Glutamatergic neuron (in vitro differentiated cells): ENCODE measurements at regions not wholly inside any gene's neighbourhood (a gene's known extent, or its start where the extent isn't known, plus 50 kb on each side); places are given as distances from the start of the nearest gene placed in this dataset.

Experiments used
- DNase-seq: peaks from one replicate; pipeline ENCODE4 v3.0.0; 2022
- H3K27ac Mint-ChIP-seq: one replicate; pipeline ENCODE4 v1.8.0; 2020; ENCODE audit warnings: mild to moderate bottlenecking, mixed read lengths, inconsistent platforms; ENCODE audit not compliant: unreplicated experiment
- H3K27me3 Mint-ChIP-seq: one replicate; pipeline ENCODE4 v1.8.0; 2020; ENCODE audit warnings: mild to moderate bottlenecking, moderate library complexity, mixed read lengths, inconsistent platforms; ENCODE audit not compliant: unreplicated experiment
- H3K36me3 Mint-ChIP-seq: one replicate; pipeline ENCODE4 v1.8.0; 2020; ENCODE audit warnings: mild to moderate bottlenecking, mixed read lengths, inconsistent platforms; ENCODE audit not compliant: unreplicated experiment
- H3K4me1 Mint-ChIP-seq: one replicate; pipeline ENCODE4 v1.8.0; 2020; ENCODE audit warnings: mild to moderate bottlenecking, low read depth, mixed read lengths, inconsistent platforms; ENCODE audit not compliant: unreplicated experiment
- H3K4me3 Mint-ChIP-seq: one replicate; pipeline ENCODE4 v1.8.0; 2020; ENCODE audit warnings: mild to moderate bottlenecking, mixed read lengths, inconsistent platforms; ENCODE audit not compliant: unreplicated experiment
- H3K9me3 Mint-ChIP-seq: one replicate; pipeline ENCODE4 v1.8.0; 2020; ENCODE audit warnings: mild to moderate bottlenecking, moderate library complexity, mixed read lengths, inconsistent platforms; ENCODE audit not compliant: unreplicated experiment
- CTCF ChIP-seq: fragments of 200-600 bp; sonication (generic); IDR thresholded peaks from one replicate; pipeline ENCODE4 v1.5.0; 2021; ENCODE audit not compliant: partially characterized antibody, unreplicated experiment

- H3K27ac Mint-ChIP-seq, result no peak overlapping the region
- TF ChIP-seq CTCF, result no peak
- no peaks in the 10 kb centered on the region for H3K27me3 Mint-ChIP-seq
- peaks cover 2% of the 10 kb centered on the region for H3K9me3 Mint-ChIP-seq
- no peak overlapping the region for H3K4me3 Mint-ChIP-seq
- DNase-seq, result no peak
- no peaks in the 10 kb centered on the region for H3K4me1 Mint-ChIP-seq
- no peaks in the 10 kb centered on the region for H3K36me3 Mint-ChIP-seq
Measured at GRCh38 chr11:80827781-80828180, 1387.0 kb upstream of the TENM4 start.

GRCh38 chr11:80826808-80827207 is 1386.0 kb upstream of the TENM4 start:
- no peak for TF ChIP-seq CTCF
- Mint-ChIP-seq H3K4me3 (no peak overlapping the region), H3K9me3 (peaks cover 2% of the 10 kb centered on the region), H3K4me1 (no peaks in the 10 kb centered on the region), H3K27me3 (no peaks in the 10 kb centered on the region), H3K27ac (no peak overlapping the region), H3K36me3 (no peaks in the 10 kb centered on the region)
- no peak for DNase-seq

GRCh38 chr11:80822308-80822707 is 1381.5 kb upstream of the TENM4 start:
- no peak for DNase-seq
- Mint-ChIP-seq H3K4me3 (no peak overlapping the region), H3K27ac (no peak overlapping the region), H3K4me1 (no peaks in the 10 kb centered on the region), H3K27me3 (no peaks in the 10 kb centered on the region), H3K9me3 (no peaks in the 10 kb centered on the region), H3K36me3 (no peaks in the 10 kb centered on the region)
- no peak for TF ChIP-seq CTCF

- H3K27ac Mint-ChIP-seq, result no peak overlapping the region
Measured at GRCh38 chr11:80819271-80819670, 1378.4 kb upstream of the TENM4 start.

GRCh38 chr11:80816966-80817365 is 1376.1 kb upstream of the TENM4 start:
- H3K9me3 Mint-ChIP-seq, result no peaks in the 10 kb centered on the region
- H3K4me1 Mint-ChIP-seq, result no peaks in the 10 kb centered on the region
- H3K4me3 Mint-ChIP-seq, result no peak overlapping the region
- H3K36me3 Mint-ChIP-seq, result no peaks in the 10 kb centered on the region
- no peak for TF ChIP-seq CTCF
- H3K27me3 Mint-ChIP-seq, result no peaks in the 10 kb centered on the region
- DNase-seq, result no peak
- no peak overlapping the region for H3K27ac Mint-ChIP-seq

More at GRCh38 chr11:80819271-80819670, 1378.4 kb upstream of the TENM4 start:
- H3K27me3 Mint-ChIP-seq, result no peaks in the 10 kb centered on the region
- no peaks in the 10 kb centered on the region for H3K36me3 Mint-ChIP-seq
- DNase-seq, result no peak
- no peaks in the 10 kb centered on the region for H3K4me1 Mint-ChIP-seq
- H3K9me3 Mint-ChIP-seq, result no peaks in the 10 kb centered on the region
- H3K4me3 Mint-ChIP-seq, result no peak overlapping the region
- no peak for TF ChIP-seq CTCF
